GM12864 (cell line): ENCODE measurements at regions not wholly inside any gene's neighbourhood (a gene's known extent, or its start where the extent isn't known, plus 50 kb on each side); places are given as distances from the start of the nearest gene placed in this dataset.

Source experiments
- DNase-seq: peaks from one replicate; pipeline ENCODE4 v3.0.0-alpha.2; 2011; ENCODE audit warnings: low read depth
- H3K4me3 ChIP-seq: 2 replicates; pipeline ENCODE4 v1.5.1; 2011; ENCODE audit warnings: mild to moderate bottlenecking, low read depth, low read length, control low read depth
- CTCF ChIP-seq: IDR thresholded peaks from 2 replicates; pipeline ENCODE4 v1.5.1; 2011; ENCODE audit warnings: low read depth, mild to moderate bottlenecking, moderate library complexity, low read length, control low read depth, inconsistent platforms; ENCODE audit errors: missing control alignments

GRCh38 chr9:75482566-75482965, 394.3 kb downstream of the OSTF1 start:
- peak; percentile 14 for TF ChIP-seq CTCF
- no peak overlapping the region for H3K4me3 ChIP-seq
- no peak for DNase-seq

- H3K4me3 ChIP-seq: no peak overlapping the region
- TF ChIP-seq CTCF: no peak
- no peak for DNase-seq
Observed at GRCh38 chr9:75483636-75484035, 395.3 kb downstream of the OSTF1 start.

- H3K4me3 ChIP-seq: no peak overlapping the region
- DNase-seq: no peak
- no peak for TF ChIP-seq CTCF
Observed at GRCh38 chr9:75487856-75488718, 399.8 kb downstream of the OSTF1 start.

- no peak for DNase-seq
- TF ChIP-seq CTCF: no peak
- no peak overlapping the region for H3K4me3 ChIP-seq
Observed at GRCh38 chr9:75488719-75489110, 400.4 kb downstream of the OSTF1 start.

- no peak for TF ChIP-seq CTCF
- DNase-seq: no peak
Observed at GRCh38 chr9:75490326-75490725, 400.1 kb upstream of the PCSK5 start.

GRCh38 chr9:75491533-75491932, 398.9 kb upstream of the PCSK5 start:
- no peak for DNase-seq
- no peak overlapping the region for H3K4me3 ChIP-seq
- no peak for TF ChIP-seq CTCF

More at GRCh38 chr9:75490326-75490725, 400.1 kb upstream of the PCSK5 start:
- H3K4me3 ChIP-seq: no peak overlapping the region

GRCh38 chr9:75499812-75500211, 390.7 kb upstream of the PCSK5 start:
- no peak for DNase-seq
- H3K4me3 ChIP-seq: no peak overlapping the region
- no peak for TF ChIP-seq CTCF
